Calu3 (cell line): ENCODE measurements at regions not wholly inside any gene's neighbourhood (a gene's known extent, or its start where the extent isn't known, plus 50 kb on each side); places are given as distances from the start of the nearest gene placed in this dataset.

Source experiments
- BruUV-seq: library from RNA; stranded (reverse); fragments of 400-500 nt; replicated peaks from 2 replicates; lab custom pipeline; 2021; lab: Mats Ljungman, UMichigan
- CTCF ChIA-PET: fragments of 300-600 bp; sonication (Branson Sonifier 250); formaldehyde crosslinking; loops from one replicate; lab custom pipeline; 2022; ENCODE audit warnings: antibody characterized with exemption; lab: Charles Lee
- DNase-seq: peaks from one replicate; pipeline ENCODE4 v3.0.0; 2022
- H3K27ac Mint-ChIP-seq: one replicate; pipeline ENCODE4 v1.8.0; 2022; ENCODE audit warnings: mixed read lengths; ENCODE audit not compliant: unreplicated experiment
- H3K27me3 Mint-ChIP-seq: one replicate; pipeline ENCODE4 v1.8.0; 2022; ENCODE audit warnings: mixed read lengths; ENCODE audit not compliant: unreplicated experiment
- H3K36me3 Mint-ChIP-seq: one replicate; pipeline ENCODE4 v1.8.0; 2022; ENCODE audit warnings: mild to moderate bottlenecking, moderate library complexity, mixed read lengths; ENCODE audit not compliant: insufficient read depth, unreplicated experiment
- H3K4me1 Mint-ChIP-seq: one replicate; pipeline ENCODE4 v1.8.0; 2022; ENCODE audit warnings: mild to moderate bottlenecking, low read depth, mixed read lengths; ENCODE audit not compliant: unreplicated experiment
- H3K4me3 Mint-ChIP-seq: one replicate; pipeline ENCODE4 v1.8.0; 2022; ENCODE audit warnings: mild to moderate bottlenecking, low read depth, moderate library complexity, mixed read lengths; ENCODE audit not compliant: unreplicated experiment
- H3K9me3 Mint-ChIP-seq: one replicate; pipeline ENCODE4 v1.8.0; 2022; ENCODE audit warnings: low read depth, mixed read lengths; ENCODE audit not compliant: unreplicated experiment
- CTCF ChIP-seq: fragments of 200-600 bp; IDR thresholded peaks from one replicate; pipeline ENCODE4 v1.8.0; 2022; ENCODE audit warnings: antibody characterized with exemption; ENCODE audit not compliant: unreplicated experiment
- intact Hi-C: fragments of 100-400 bp; cut with micrococcal nuclease; formaldehyde crosslinking; loops from one replicate; pipeline ENCODE4 v1.10.0; 2022; ENCODE audit not compliant: unreplicated experiment

GRCh38 chr11:80520507-80520887 is 1079.7 kb upstream of the TENM4 start:
- H3K27me3 Mint-ChIP-seq = no peaks in the 10 kb centered on the region
- CTCF ChIA-PET = no interaction called here
- intact Hi-C loops = loop anchor here (2.0 kb wide), 1 partner anchor 74 kb away; no protein-coding TSS in a partner anchor
- no peaks in the 10 kb centered on the region for H3K36me3 Mint-ChIP-seq
- DNase-seq = no peak
- TF ChIP-seq CTCF = no peak
- no peak overlapping the region for H3K27ac Mint-ChIP-seq
- H3K9me3 Mint-ChIP-seq = no peaks in the 10 kb centered on the region
- no TSS peak for BruUV-seq
- H3K4me3 Mint-ChIP-seq = no peak overlapping the region
- H3K4me1 Mint-ChIP-seq = no peaks in the 10 kb centered on the region

- BruUV-seq = no TSS peak
- Mint-ChIP-seq H3K4me1 (no peaks in the 10 kb centered on the region), H3K36me3 (no peaks in the 10 kb centered on the region), H3K9me3 (no peaks in the 10 kb centered on the region), H3K27me3 (no peaks in the 10 kb centered on the region), H3K4me3 (no peak overlapping the region), H3K27ac (no peak overlapping the region)
- TF ChIP-seq CTCF = no peak
- intact Hi-C loops = loop anchor here (2.0 kb wide), 1 partner anchor 75 kb away; no protein-coding TSS in a partner anchor
- CTCF ChIA-PET = no interaction called here
- DNase-seq = no peak
Measured at GRCh38 chr11:80519596-80520506, 1079.0 kb upstream of the TENM4 start.

- no peak for DNase-seq
- CTCF ChIA-PET = no interaction called here
- peaks cover 5% of the 10 kb centered on the region for H3K9me3 Mint-ChIP-seq
- BruUV-seq = no TSS peak
- H3K27ac Mint-ChIP-seq = no peak overlapping the region
- H3K4me1 Mint-ChIP-seq = no peaks in the 10 kb centered on the region
- intact Hi-C loops = no loop called here
- H3K4me3 Mint-ChIP-seq = no peak overlapping the region
- H3K27me3 Mint-ChIP-seq = no peaks in the 10 kb centered on the region
- no peaks in the 10 kb centered on the region for H3K36me3 Mint-ChIP-seq
- TF ChIP-seq CTCF = no peak
Measured at GRCh38 chr11:80517701-80518100, 1076.9 kb upstream of the TENM4 start.

GRCh38 chr11:80515097-80515496 is 1074.3 kb upstream of the TENM4 start:
- Mint-ChIP-seq H3K27ac (no peak overlapping the region), H3K27me3 (no peaks in the 10 kb centered on the region), H3K9me3 (peaks cover 5% of the 10 kb centered on the region), H3K4me3 (no peak overlapping the region), H3K36me3 (no peaks in the 10 kb centered on the region), H3K4me1 (no peaks in the 10 kb centered on the region)
- intact Hi-C loops = no loop called here
- DNase-seq = no peak
- TF ChIP-seq CTCF = no peak
- BruUV-seq = no TSS peak
- CTCF ChIA-PET = no interaction called here
